ENCODE measurements at regions not wholly inside any gene's neighbourhood (a gene's known extent, or its start where the extent isn't known, plus 50 kb on each side); places are given as distances from the start of the nearest gene placed in this dataset.

DNA sequence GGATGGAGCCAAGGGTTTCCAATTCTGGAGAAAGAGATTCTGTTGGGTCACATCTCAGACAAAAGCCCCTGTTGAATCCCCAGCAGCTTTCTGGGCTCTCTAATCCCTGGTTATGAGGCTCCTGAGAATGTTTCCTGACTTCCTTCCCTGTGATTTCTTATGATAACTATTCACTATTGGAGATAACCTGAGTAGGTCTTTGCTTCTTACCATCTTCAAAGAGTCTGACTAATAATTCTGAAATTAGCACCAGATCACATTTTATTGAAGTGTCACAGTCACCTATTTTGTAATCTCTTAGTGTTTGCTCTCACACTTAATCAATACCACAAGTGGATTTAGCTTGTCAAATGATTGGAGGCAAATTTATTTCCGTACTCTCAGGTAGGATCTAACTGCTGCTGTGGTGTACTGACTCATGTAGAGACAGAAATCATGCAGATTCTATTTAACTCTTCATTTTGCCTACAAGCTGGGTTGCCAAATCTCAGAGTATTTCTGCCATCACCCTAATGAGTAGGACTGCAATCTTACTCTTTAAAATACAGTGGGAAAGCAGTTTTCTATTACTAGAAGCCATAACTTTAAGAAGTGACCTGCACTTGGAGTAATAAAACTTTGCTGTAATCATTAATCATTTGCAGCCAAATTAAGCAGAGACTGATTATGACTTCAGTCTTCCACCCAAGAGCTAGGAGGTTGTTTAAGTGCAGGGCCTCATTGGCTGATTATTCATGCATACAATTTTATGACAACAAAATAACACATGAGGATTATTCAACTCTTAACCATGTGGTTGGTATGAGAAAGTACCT lies 422.1 kb downstream of the EPM2A start:
- H3K27me3 Mint-ChIP-seq (ENCODE audit: low read depth): no peaks in the 10 kb centered on the region
- no peak overlapping the region for H3K4me3 Mint-ChIP-seq
- H3K4me1 Mint-ChIP-seq (ENCODE audit: low read depth): no peaks in the 10 kb centered on the region
- H3K36me3 Mint-ChIP-seq (ENCODE audit: insufficient read depth): no peaks in the 10 kb centered on the region
- no peak for ATAC-seq
- no peaks in the 10 kb centered on the region for H3K9me3 Mint-ChIP-seq
- DNase-seq: no peak

DNA sequence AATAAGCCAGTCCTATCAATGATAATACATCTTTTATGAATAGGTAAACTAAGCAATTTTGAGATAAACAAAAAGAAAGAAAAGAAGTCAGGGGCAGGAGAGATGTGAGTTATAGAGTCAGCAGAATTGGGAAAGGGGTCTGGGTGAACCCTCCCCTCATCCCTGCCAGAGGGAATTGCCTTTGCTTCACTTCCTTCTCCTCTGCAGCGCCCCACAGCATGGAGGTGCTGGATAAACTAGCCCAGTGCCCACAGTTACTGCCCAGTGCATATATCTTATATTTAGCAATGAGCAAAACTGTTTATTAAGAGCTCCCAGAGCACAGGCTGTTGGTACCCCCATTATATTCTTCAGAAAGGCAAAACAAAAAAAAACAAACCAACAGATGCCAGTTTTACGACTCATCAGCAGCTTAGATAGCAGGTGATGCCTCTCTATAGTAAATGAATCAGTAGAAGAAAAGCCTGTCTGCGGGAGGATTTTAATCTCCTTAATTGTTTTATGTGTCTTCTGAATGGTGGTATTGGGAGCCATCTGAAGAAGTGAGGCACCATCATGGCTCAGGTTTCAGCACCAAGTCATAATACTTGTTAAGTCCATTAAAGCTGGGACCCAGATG lies 419.2 kb downstream of the EPM2A start:
- no peak for ATAC-seq
- H3K9me3 Mint-ChIP-seq: no peaks in the 10 kb centered on the region
- H3K4me1 Mint-ChIP-seq (ENCODE audit: low read depth): no peaks in the 10 kb centered on the region
- H3K27me3 Mint-ChIP-seq (ENCODE audit: low read depth): no peaks in the 10 kb centered on the region
- no peaks in the 10 kb centered on the region for H3K36me3 Mint-ChIP-seq (ENCODE audit: insufficient read depth)
- no peak overlapping the region for H3K4me3 Mint-ChIP-seq
- no peak for DNase-seq

DNA sequence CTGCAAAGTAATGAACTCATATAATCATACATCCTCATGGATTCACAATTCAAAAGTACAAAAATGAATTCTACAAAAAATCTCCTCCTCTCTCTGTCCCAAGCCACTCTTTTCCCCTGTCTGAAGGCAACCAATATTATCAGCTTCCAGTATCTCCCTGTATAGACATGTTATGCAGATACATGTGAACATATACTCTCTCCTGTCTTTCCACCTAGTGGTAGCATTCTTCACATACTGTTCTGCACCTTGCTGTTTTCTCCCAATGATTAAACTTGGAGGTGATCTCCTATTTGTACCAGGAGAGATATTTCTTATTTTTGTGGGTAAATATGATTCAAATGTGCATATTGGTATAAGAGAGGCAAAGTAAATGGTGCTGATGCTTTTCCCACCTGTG lies 416.4 kb downstream of the EPM2A start:
- Mint-ChIP-seq H3K27me3 (ENCODE audit: low read depth) (peaks cover 8% of the 10 kb centered on the region), H3K4me3 (no peak overlapping the region), H3K9me3 (no peaks in the 10 kb centered on the region), H3K4me1 (ENCODE audit: low read depth) (no peaks in the 10 kb centered on the region), H3K36me3 (ENCODE audit: insufficient read depth) (no peaks in the 10 kb centered on the region)
- ATAC-seq (no peak), DNase-seq (no peak)

DNA sequence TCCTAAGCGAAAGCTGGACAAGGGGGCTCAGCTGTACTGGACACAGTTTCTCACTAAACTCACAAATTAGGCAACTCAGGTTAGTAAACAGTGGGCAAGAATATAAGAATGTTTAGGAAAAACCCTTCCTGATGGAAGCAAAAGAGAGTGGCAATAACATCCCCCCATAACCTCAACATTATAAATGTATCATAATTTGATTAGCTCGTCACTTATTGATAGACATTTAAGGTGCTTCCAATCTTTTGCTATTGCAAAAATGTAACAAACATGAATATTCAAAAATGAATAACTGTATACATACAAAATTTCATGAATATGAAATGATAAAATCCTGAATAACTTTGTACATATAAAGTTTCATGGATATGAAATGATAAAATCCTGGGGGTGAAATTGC lies 415.7 kb downstream of the EPM2A start:
- H3K9me3 Mint-ChIP-seq: no peaks in the 10 kb centered on the region
- no peak for ATAC-seq

DNA sequence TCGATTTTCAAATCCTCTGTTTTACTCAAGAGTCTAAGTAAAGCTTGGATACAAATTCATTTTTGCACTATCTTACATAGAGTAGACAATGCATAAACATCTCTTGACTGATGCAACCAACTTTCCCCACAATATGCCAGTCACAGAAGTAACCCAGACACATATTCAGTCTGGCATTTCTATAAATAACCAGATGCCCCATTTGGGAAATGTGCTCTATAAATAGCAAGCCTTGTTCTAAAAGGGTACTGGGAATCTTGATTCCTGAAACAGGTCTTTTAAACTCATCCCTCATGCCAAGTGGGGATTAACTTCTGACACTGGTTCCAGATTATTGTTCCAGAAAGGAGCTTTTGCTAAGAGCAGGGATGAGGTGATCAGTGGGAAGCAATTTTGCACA lies 411.7 kb downstream of the EPM2A start:
- Mint-ChIP-seq H3K27me3 (ENCODE audit: low read depth) (peaks cover 8% of the 10 kb centered on the region), H3K4me3 (no peak overlapping the region), H3K9me3 (no peaks in the 10 kb centered on the region), H3K4me1 (ENCODE audit: low read depth) (no peaks in the 10 kb centered on the region), H3K36me3 (ENCODE audit: insufficient read depth) (no peaks in the 10 kb centered on the region)
- ATAC-seq (no peak), DNase-seq (no peak)

More for the DNA sequence above, 415.7 kb downstream of the EPM2A start:
- H3K4me1 Mint-ChIP-seq (ENCODE audit: low read depth): no peaks in the 10 kb centered on the region
- no peak for DNase-seq
- H3K27me3 Mint-ChIP-seq (ENCODE audit: low read depth): peaks cover 8% of the 10 kb centered on the region
- no peak overlapping the region for H3K4me3 Mint-ChIP-seq
- H3K36me3 Mint-ChIP-seq (ENCODE audit: insufficient read depth): no peaks in the 10 kb centered on the region

DNA sequence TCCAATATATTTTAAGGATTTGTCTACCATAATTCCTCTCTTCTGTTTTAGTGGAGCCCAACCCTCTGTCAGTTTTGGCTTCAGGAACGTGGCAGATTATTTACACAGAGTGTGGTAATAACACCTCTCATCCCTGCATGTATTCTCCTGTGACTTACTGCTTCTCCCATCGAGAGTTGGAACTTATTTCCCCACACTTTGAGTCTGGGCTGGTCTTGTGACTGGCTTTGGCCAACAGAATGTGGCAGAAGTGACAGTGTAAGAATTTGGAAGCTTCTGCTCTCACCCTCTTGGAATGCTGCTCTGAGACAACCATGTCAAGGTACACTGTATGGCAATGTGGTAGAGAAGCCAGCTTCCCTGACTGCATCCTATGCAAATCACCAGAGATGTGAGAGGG lies 407.7 kb downstream of the EPM2A start:
- H3K4me1 Mint-ChIP-seq (ENCODE audit: low read depth): no peaks in the 10 kb centered on the region
- no peaks in the 10 kb centered on the region for H3K9me3 Mint-ChIP-seq
- DNase-seq: no peak
- no peak overlapping the region for H3K4me3 Mint-ChIP-seq
- no peak for ATAC-seq
- H3K27me3 Mint-ChIP-seq (ENCODE audit: low read depth): peaks cover 11% of the 10 kb centered on the region
- H3K36me3 Mint-ChIP-seq (ENCODE audit: insufficient read depth): no peaks in the 10 kb centered on the region

DNA sequence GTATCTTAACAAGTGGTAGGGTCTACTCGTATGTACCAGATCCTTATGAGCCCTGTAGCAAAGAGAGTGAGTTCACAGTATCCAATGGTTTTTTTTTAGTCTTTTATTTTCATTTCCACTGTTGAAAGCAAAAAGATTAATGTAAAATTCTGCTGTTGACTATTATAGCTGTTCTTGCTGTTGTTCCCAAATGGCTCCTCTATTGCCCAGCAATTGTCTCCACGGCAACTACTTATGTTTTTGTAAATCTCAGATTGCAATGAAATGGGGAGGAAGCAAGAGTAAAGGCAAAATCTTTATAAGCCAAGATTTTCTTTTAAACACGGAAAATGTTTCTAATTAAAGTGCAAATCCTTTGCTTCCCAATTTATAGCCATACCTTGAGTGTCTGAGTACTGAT lies 406.1 kb downstream of the EPM2A start:
- no peaks in the 10 kb centered on the region for H3K4me1 Mint-ChIP-seq (ENCODE audit: low read depth)
- ATAC-seq: no peak
- peaks cover 3% of the 10 kb centered on the region for H3K27me3 Mint-ChIP-seq (ENCODE audit: low read depth)
- no peaks in the 10 kb centered on the region for H3K36me3 Mint-ChIP-seq (ENCODE audit: insufficient read depth)
- DNase-seq: no peak
- H3K4me3 Mint-ChIP-seq: no peak overlapping the region
- H3K9me3 Mint-ChIP-seq: no peaks in the 10 kb centered on the region

DNA sequence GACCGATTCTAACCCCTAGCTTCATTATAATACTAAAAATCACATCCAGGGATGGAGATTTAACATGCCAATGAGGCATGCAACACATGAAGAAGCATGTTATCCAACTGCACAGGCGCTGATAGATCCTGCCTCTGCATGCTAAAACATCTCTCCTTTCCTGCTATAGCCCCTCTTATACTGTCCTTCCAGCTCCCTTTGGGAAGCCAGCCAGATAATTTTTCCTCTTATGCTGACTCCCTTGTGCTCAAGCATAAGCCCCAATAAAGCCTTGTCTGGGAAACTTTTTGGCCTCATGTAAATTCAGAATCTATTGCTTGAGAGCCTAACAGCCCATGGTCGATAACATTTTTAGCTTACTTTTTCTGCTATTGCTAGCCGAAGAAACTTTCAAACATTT lies 404.3 kb downstream of the EPM2A start:
- Mint-ChIP-seq H3K4me1 (ENCODE audit: low read depth) (no peaks in the 10 kb centered on the region), H3K4me3 (no peak overlapping the region), H3K27me3 (ENCODE audit: low read depth) (peaks cover 3% of the 10 kb centered on the region), H3K9me3 (no peaks in the 10 kb centered on the region), H3K36me3 (ENCODE audit: insufficient read depth) (no peaks in the 10 kb centered on the region)
- DNase-seq (no peak), ATAC-seq (no peak)

DNA sequence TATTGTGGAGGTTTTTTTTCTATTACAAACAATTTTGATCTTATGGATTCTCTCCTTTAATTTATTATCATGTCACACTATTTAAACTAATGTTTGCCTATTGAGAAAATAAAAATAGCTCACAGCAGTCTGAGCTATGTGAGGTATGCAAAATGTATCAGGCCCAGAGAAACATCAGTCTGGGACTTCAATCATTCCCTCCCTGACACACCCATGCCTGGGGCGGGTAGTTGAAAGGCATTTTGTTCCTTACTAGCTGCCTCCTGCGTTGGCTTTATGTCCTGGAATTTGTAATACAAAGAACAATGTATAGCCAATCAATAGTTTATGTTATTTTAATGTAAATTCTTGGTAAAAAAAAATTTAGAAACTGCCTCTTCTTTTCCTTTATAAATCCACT lies 403.3 kb downstream of the EPM2A start:
- no peak overlapping the region for H3K4me3 Mint-ChIP-seq
- no peaks in the 10 kb centered on the region for H3K4me1 Mint-ChIP-seq (ENCODE audit: low read depth)
- H3K36me3 Mint-ChIP-seq (ENCODE audit: insufficient read depth): no peaks in the 10 kb centered on the region
- ATAC-seq (no peak), DNase-seq (no peak)
- peaks cover 3% of the 10 kb centered on the region for H3K27me3 Mint-ChIP-seq (ENCODE audit: low read depth)
- no peaks in the 10 kb centered on the region for H3K9me3 Mint-ChIP-seq

DNA sequence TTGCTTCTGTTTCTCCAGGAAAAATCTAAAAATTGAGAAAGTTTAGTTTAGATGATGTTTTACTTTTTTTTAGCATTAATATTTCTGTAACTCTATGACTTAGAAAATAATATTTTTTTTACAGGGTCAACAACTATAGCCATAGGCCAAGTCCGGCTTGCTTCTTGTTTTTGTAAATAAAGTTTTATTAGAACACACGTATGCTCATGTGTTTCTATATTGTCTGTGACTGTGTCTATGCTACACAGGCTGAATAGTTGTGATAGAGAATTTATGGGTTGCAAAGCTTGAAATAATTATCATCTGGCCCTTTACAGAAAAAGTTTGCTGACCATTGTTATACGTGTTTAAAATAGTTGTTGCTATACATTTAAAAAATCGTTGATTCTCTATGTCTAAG lies 399.2 kb downstream of the EPM2A start:
- no peak for DNase-seq
- Mint-ChIP-seq H3K4me1 (ENCODE audit: low read depth) (no peaks in the 10 kb centered on the region), H3K4me3 (no peak overlapping the region), H3K27me3 (ENCODE audit: low read depth) (no peaks in the 10 kb centered on the region), H3K36me3 (ENCODE audit: insufficient read depth) (no peaks in the 10 kb centered on the region), H3K9me3 (no peaks in the 10 kb centered on the region)
- no peak for ATAC-seq

DNA sequence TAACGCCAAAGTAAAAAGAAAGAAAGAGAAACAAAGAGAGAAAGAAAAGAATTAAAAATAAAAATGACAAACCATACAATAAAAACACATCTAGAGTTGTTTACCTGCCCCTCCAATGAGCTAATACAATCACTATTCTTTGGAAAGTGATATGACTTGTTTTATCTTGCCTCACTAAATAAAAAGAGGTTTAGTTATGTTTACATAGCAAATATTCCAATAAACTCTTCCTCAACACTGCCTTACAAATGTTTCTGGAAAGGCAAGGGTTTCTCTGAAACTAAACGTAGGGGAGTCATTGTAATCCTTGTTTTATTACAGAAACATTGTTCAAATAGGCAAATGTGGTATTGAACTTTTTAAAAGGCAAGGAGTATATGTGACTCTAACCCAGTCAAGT lies 396.2 kb downstream of the EPM2A start:
- Mint-ChIP-seq H3K9me3 (no peaks in the 10 kb centered on the region), H3K36me3 (ENCODE audit: insufficient read depth) (no peaks in the 10 kb centered on the region), H3K4me1 (ENCODE audit: low read depth) (no peaks in the 10 kb centered on the region), H3K4me3 (no peak overlapping the region), H3K27me3 (ENCODE audit: low read depth) (no peaks in the 10 kb centered on the region)
- no peak for ATAC-seq
- no peak for DNase-seq

DNA sequence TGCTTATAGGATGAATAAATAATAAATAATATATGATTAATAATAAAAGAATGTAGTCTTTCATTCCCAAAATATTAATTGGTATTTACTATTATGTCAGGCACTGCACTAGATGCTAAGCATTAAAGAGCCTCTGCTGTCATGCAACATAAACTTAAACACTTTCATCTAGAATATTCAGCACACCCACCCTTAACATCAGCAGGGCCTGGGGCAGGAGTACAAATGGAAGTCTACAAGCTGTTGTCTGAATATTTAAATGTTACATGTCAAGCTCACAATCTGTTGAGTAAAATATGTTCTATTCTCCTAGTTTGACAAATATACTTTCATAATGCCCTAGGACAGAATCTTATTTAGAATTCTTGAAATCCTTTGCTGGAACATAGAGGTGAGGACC lies 395.1 kb downstream of the EPM2A start:
- H3K4me1 Mint-ChIP-seq (ENCODE audit: low read depth): no peaks in the 10 kb centered on the region
- no peaks in the 10 kb centered on the region for H3K36me3 Mint-ChIP-seq (ENCODE audit: insufficient read depth)
- H3K4me3 Mint-ChIP-seq: no peak overlapping the region
- no peaks in the 10 kb centered on the region for H3K27me3 Mint-ChIP-seq (ENCODE audit: low read depth)
- DNase-seq: no peak
- ATAC-seq: no peak
- H3K9me3 Mint-ChIP-seq: no peaks in the 10 kb centered on the region

DNA sequence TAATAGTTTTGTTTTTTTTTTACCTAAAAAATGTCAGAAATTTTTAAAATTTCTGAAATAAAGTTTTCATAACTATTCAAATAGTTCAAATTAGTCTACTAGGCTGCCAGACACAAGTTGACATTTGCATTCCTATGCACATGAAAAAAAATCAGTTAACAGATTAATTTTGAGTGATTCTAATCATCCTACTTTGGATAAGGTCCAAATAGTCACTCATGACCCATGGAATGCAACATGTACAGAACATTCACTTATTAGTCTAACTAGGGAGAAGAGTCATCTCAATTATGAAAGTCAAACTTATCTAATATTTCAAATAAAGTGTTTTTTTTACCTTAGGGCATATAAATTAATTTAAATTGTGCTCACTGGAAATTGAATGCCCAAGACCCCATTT lies 390.2 kb downstream of the EPM2A start:
- DNase-seq: no peak
- Mint-ChIP-seq H3K36me3 (ENCODE audit: insufficient read depth) (no peaks in the 10 kb centered on the region), H3K4me1 (ENCODE audit: low read depth) (no peaks in the 10 kb centered on the region), H3K4me3 (no peak overlapping the region), H3K9me3 (no peaks in the 10 kb centered on the region), H3K27me3 (ENCODE audit: low read depth) (peaks cover 2% of the 10 kb centered on the region)
- ATAC-seq: no peak

DNA sequence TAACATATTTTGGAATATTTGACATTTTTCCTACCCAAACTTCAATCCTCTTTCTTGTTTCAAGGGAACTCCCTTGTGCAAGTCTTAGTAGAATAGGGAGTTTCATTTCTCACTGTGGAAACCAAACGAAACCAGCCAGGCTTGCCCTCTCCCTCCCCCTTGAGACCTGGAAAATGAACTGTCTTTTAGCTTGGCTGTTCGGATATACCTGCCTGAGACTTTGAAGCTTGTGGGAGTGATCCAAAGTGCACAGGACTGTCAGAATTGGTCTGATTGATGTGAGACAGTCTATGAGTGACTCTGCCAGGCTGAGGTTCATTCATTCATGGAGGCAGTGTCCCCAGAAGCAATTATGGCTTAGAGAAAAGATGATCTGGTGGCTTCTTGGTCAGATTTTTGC lies 388.1 kb downstream of the EPM2A start:
- Mint-ChIP-seq H3K4me3 (no peak overlapping the region), H3K27me3 (ENCODE audit: low read depth) (peaks cover 2% of the 10 kb centered on the region), H3K4me1 (ENCODE audit: low read depth) (no peaks in the 10 kb centered on the region), H3K36me3 (ENCODE audit: insufficient read depth) (no peaks in the 10 kb centered on the region), H3K9me3 (no peaks in the 10 kb centered on the region)
- no peak for DNase-seq
- ATAC-seq: no peak

DNA sequence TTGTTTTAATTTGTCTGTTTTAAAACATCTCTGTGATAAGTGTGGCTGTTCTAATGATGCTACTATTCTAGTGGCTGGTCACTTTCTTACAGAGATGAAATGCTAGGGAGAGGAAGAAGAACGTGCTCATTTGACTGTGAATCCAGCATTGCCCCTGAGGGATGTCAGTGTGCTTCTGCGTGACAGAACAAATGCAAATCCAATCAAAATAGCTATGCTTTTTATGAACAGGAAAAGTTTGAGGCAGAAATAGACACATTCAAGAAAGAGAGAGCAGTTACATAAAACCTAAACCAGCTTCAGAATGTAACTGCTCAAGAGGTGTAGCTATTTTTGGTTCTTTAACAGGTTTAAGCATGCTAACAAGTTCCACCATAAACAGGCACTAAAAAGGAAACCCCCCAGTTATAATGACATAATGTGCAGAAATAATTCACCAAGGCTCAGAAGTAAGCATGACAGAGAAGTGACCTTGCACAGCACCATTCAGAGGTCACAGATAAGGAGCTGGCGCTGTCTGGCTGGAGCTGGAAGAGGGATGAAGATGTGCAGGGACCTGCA lies 385.3 kb downstream of the EPM2A start:
- no peak overlapping the region for H3K4me3 Mint-ChIP-seq
- H3K4me1 Mint-ChIP-seq (ENCODE audit: low read depth): no peaks in the 10 kb centered on the region
- H3K9me3 Mint-ChIP-seq: no peaks in the 10 kb centered on the region
- ATAC-seq (no peak), DNase-seq (no peak)
- peaks cover 2% of the 10 kb centered on the region for H3K27me3 Mint-ChIP-seq (ENCODE audit: low read depth)
- no peaks in the 10 kb centered on the region for H3K36me3 Mint-ChIP-seq (ENCODE audit: insufficient read depth)

Measured in activated T-cell treated with anti-CD3 and anti-CD28 coated beads, Interleukin-2, amount 50 U/mL, for 4 hours (primary cell).